NCI-H345 treated with DMSO at 0.1 percent for 48 hours (cell line): ENCODE measurements at regions not wholly inside any gene's neighbourhood (a gene's known extent, or its start where the extent isn't known, plus 50 kb on each side); places are given as distances from the start of the nearest gene placed in this dataset.

Experiments used
- DNase-seq: peaks from one replicate; lab custom pipeline; 2025; ENCODE audit not compliant: unreplicated experiment; lab: John Stamatoyannopoulos, UW

- no peak for DNase-seq
Measured at GRCh38 chr11:39145346-39145745, 2314.1 kb downstream of the LRRC4C start.

GRCh38 chr11:39144351-39145130, 2314.9 kb downstream of the LRRC4C start:
- DNase-seq: no peak

GRCh38 chr11:39139581-39139980, 2319.9 kb downstream of the LRRC4C start:
- no peak for DNase-seq

- DNase-seq: no peak
Measured at GRCh38 chr11:39120890-39121289, 2338.6 kb downstream of the LRRC4C start.

- no peak for DNase-seq
Measured at GRCh38 chr11:39113606-39114005, 2345.8 kb downstream of the LRRC4C start.

GRCh38 chr11:39102236-39102635, 2357.2 kb downstream of the LRRC4C start:
- no peak for DNase-seq

- no peak for DNase-seq
Measured at GRCh38 chr11:39078465-39078864, 2381.0 kb downstream of the LRRC4C start.

GRCh38 chr11:39037611-39038010, 2421.8 kb downstream of the LRRC4C start:
- no peak for DNase-seq

GRCh38 chr11:39036021-39036420, 2423.4 kb downstream of the LRRC4C start:
- DNase-seq: no peak

- DNase-seq: no peak
Measured at GRCh38 chr11:39021539-39021938, 2423.5 kb upstream of the RAG2 start.

- DNase-seq: no peak
Measured at GRCh38 chr11:39011797-39012196, 2413.8 kb upstream of the RAG2 start.

GRCh38 chr11:38990841-38991240, 2392.8 kb upstream of the RAG2 start:
- DNase-seq: no peak

GRCh38 chr11:38990139-38990538, 2392.1 kb upstream of the RAG2 start:
- no peak for DNase-seq

GRCh38 chr11:38988908-38989307, 2390.9 kb upstream of the RAG2 start:
- DNase-seq: no peak

GRCh38 chr11:38972220-38972619, 2374.2 kb upstream of the RAG2 start:
- DNase-seq: no peak

GRCh38 chr11:38971141-38971540, 2373.1 kb upstream of the RAG2 start:
- DNase-seq: no peak

- DNase-seq: no peak
Measured at GRCh38 chr11:38968951-38969350, 2370.9 kb upstream of the RAG2 start.

- DNase-seq: no peak
Measured at GRCh38 chr11:38952698-38953097, 2354.7 kb upstream of the RAG2 start.

- DNase-seq: no peak
Measured at GRCh38 chr11:38950867-38951266, 2352.8 kb upstream of the RAG2 start.

- no peak for DNase-seq
Measured at GRCh38 chr11:38948392-38948791, 2350.4 kb upstream of the RAG2 start.

- no peak for DNase-seq
Measured at GRCh38 chr11:38937709-38938108, 2339.7 kb upstream of the RAG2 start.

- DNase-seq: no peak
Measured at GRCh38 chr11:38935941-38936340, 2337.9 kb upstream of the RAG2 start.

GRCh38 chr11:38927993-38928392, 2330.0 kb upstream of the RAG2 start:
- no peak for DNase-seq
